MM.1S (cell line): ENCODE measurements at regions not wholly inside any gene's neighbourhood (a gene's known extent, or its start where the extent isn't known, plus 50 kb on each side); places are given as distances from the start of the nearest gene placed in this dataset.

Source experiments
- DNase-seq: peaks from one replicate; pipeline ENCODE4 v3.0.0-alpha.2; 2015
- H2AFZ ChIP-seq: fragments of 300-600 bp; sonication (generic); 2 replicates; pipeline ENCODE4 v1.6.0; 2016; ENCODE audit warnings: antibody characterized with exemption, low read length
- H3F3A ChIP-seq: fragments of 300-600 bp; sonication (generic); 2 replicates; pipeline ENCODE4 v1.6.1; 2016; ENCODE audit warnings: mild to moderate bottlenecking, antibody characterized with exemption, low read length, moderate library complexity, mixed read lengths; ENCODE audit not compliant: insufficient read depth
- H3K27ac ChIP-seq: fragments of 300-600 bp; sonication (generic); 2 replicates; pipeline ENCODE4 v1.5.1; 2016; ENCODE audit warnings: mild to moderate bottlenecking, low read length
- H3K27me3 ChIP-seq: fragments of 300-600 bp; sonication (generic); replicated peaks from 2 replicates; pipeline ENCODE4 v1.6.0; 2016; ENCODE audit warnings: low read length; ENCODE audit not compliant: insufficient read depth
- H3K36me3 ChIP-seq: fragments of 300-600 bp; sonication (generic); replicated peaks from 2 replicates; pipeline ENCODE4 v1.6.1; 2016; ENCODE audit warnings: mild to moderate bottlenecking, low read length, mixed read lengths; ENCODE audit not compliant: insufficient read depth
- H3K4me1 ChIP-seq: fragments of 300-600 bp; sonication (generic); 2 replicates; pipeline ENCODE4 v1.6.1; 2016; ENCODE audit warnings: low read length, mixed read lengths
- H3K4me2 ChIP-seq: fragments of 300-600 bp; sonication (generic); 2 replicates; pipeline ENCODE4 v1.6.0; 2016; ENCODE audit warnings: low read depth, low read length
- H3K4me3 ChIP-seq: fragments of 300-600 bp; sonication (generic); 2 replicates; pipeline ENCODE4 v1.5.1; 2016; ENCODE audit warnings: low read length, mixed read lengths
- H3K79me2 ChIP-seq: fragments of 300-600 bp; sonication (generic); 2 replicates; pipeline ENCODE4 v1.6.1; 2016; ENCODE audit warnings: mixed run types, low read length, mixed read lengths
- H3K9ac ChIP-seq: fragments of 300-600 bp; sonication (generic); 2 replicates; pipeline ENCODE4 v1.6.1; 2016; ENCODE audit warnings: low read length, mixed read lengths
- H3K9me2 ChIP-seq: fragments of 300-600 bp; sonication (generic); replicated peaks from 2 replicates; pipeline ENCODE4 v1.6.1; 2016; ENCODE audit warnings: mild to moderate bottlenecking, low read length, mixed read lengths; ENCODE audit not compliant: insufficient read depth
- H3K9me3 ChIP-seq: fragments of 300-600 bp; sonication (generic); replicated peaks from 2 replicates; pipeline ENCODE4 v1.6.1; 2016; ENCODE audit warnings: mild to moderate bottlenecking, low read length, mixed read lengths; ENCODE audit not compliant: insufficient read depth
- H4K20me1 ChIP-seq: fragments of 300-600 bp; sonication (generic); 2 replicates; pipeline ENCODE4 v1.6.1; 2016; ENCODE audit warnings: mild to moderate bottlenecking, low read length, moderate library complexity, mixed read lengths; ENCODE audit not compliant: insufficient read depth
- CTCF ChIP-seq: fragments of 300-600 bp; sonication (generic); IDR thresholded peaks from 2 replicates; pipeline ENCODE4 v1.5.1; 2016; ENCODE audit warnings: antibody characterized with exemption, low read length, mixed read lengths
- EZH2 ChIP-seq: fragments of 300-600 bp; sonication (generic); optimal IDR thresholded peaks from 2 replicates; pipeline ENCODE3; 2017; ENCODE audit warnings: low read depth, mild to moderate bottlenecking, antibody characterized with exemption, low read length, mixed read lengths
- EZH2phosphoT487 ChIP-seq: fragments of 300-600 bp; sonication (generic); IDR thresholded peaks from 2 replicates; pipeline ENCODE4 v1.6.1; 2018; ENCODE audit warnings: antibody characterized with exemption, low read length

GRCh38 chr2:191593622-191594385 lies 84.1 kb upstream of the NABP1 start:
- H3K79me2 ChIP-seq = no peaks in the 10 kb centered on the region
- H4K20me1 ChIP-seq = no peaks in the 10 kb centered on the region
- no peaks in the 10 kb centered on the region for H3K4me1 ChIP-seq
- H3K4me2 ChIP-seq = no peak overlapping the region
- no peaks in the 10 kb centered on the region for H3K9me2 ChIP-seq
- no peak overlapping the region for H2AFZ ChIP-seq
- H3K36me3 ChIP-seq = no peaks in the 10 kb centered on the region
- H3K9ac ChIP-seq = no peak overlapping the region
- H3K4me3 ChIP-seq = no peak overlapping the region
- H3K27ac ChIP-seq = no peak overlapping the region
- DNase-seq = no peak
- H3F3A ChIP-seq = no peaks in the 10 kb centered on the region
- no peak for TF ChIP-seq CTCF
- no peak for TF ChIP-seq EZH2
- no peak for TF ChIP-seq EZH2phosphoT487
- no peaks in the 10 kb centered on the region for H3K9me3 ChIP-seq
- no peaks in the 10 kb centered on the region for H3K27me3 ChIP-seq

GRCh38 chr2:191597186-191597751 lies 80.7 kb upstream of the NABP1 start:
- no peak overlapping the region for H3K4me3 ChIP-seq
- H3K27ac ChIP-seq = no peak overlapping the region
- no peak for DNase-seq
- H3F3A ChIP-seq = no peaks in the 10 kb centered on the region
- H3K4me2 ChIP-seq = no peak overlapping the region
- H3K9me3 ChIP-seq = no peaks in the 10 kb centered on the region
- no peak overlapping the region for H3K9ac ChIP-seq
- no peak for TF ChIP-seq CTCF
- no peak for TF ChIP-seq EZH2phosphoT487
- TF ChIP-seq EZH2 = no peak
- H3K79me2 ChIP-seq = no peaks in the 10 kb centered on the region
- H3K9me2 ChIP-seq = no peaks in the 10 kb centered on the region
- no peaks in the 10 kb centered on the region for H3K27me3 ChIP-seq
- no peaks in the 10 kb centered on the region for H3K4me1 ChIP-seq
- no peaks in the 10 kb centered on the region for H3K36me3 ChIP-seq
- H2AFZ ChIP-seq = no peak overlapping the region
- no peaks in the 10 kb centered on the region for H4K20me1 ChIP-seq

GRCh38 chr2:191598296-191598695 lies 79.6 kb upstream of the NABP1 start:
- H3K79me2 ChIP-seq = no peaks in the 10 kb centered on the region
- no peaks in the 10 kb centered on the region for H3K36me3 ChIP-seq
- H3K9me2 ChIP-seq = no peaks in the 10 kb centered on the region
- H3K4me2 ChIP-seq = no peak overlapping the region
- H3K4me3 ChIP-seq = no peak overlapping the region
- TF ChIP-seq EZH2phosphoT487 (no peak), EZH2 (no peak), CTCF (no peak)
- no peak overlapping the region for H3K27ac ChIP-seq
- H3K9ac ChIP-seq = no peak overlapping the region
- H4K20me1 ChIP-seq = no peaks in the 10 kb centered on the region
- no peaks in the 10 kb centered on the region for H3F3A ChIP-seq
- DNase-seq = no peak
- no peaks in the 10 kb centered on the region for H3K4me1 ChIP-seq
- no peaks in the 10 kb centered on the region for H3K9me3 ChIP-seq
- no peaks in the 10 kb centered on the region for H3K27me3 ChIP-seq
- H2AFZ ChIP-seq = no peak overlapping the region
